Testis (tissue), 2 donors: ENCODE measurements at regions not wholly inside any gene's neighbourhood (a gene's known extent, or its start where the extent isn't known, plus 50 kb on each side); places are given as distances from the start of the nearest gene placed in this dataset.

Experiments used
- CTCF ChIP-seq, 3 experiments: fragments of 450-650 bp in 2 of 3; fragments of 200-600 bp in 1 of 3; sonication (generic) in 1 of 3; IDR thresholded peaks; one replicate each; pipeline ENCODE4 v1.5.1; 2016 to 2019; ENCODE audit warnings: antibody characterized with exemption in 3 of 3, mild to moderate bottlenecking in 2 of 3, moderate library complexity in 1 of 3
- POLR2A ChIP-seq: fragments of 450-650 bp; IDR thresholded peaks from one replicate; pipeline ENCODE4 v1.6.1; 2017; ENCODE audit warnings: antibody characterized with exemption, mild to moderate bottlenecking, moderate library complexity

- TF ChIP-seq CTCF (IDR thresholded peaks at IDR 0.05) (no peak), POLR2A (no peak)
Measured at GRCh38 chr14:82182646-82183045, 649.0 kb upstream of the SEL1L start.
